Smooth muscle cell (in vitro differentiated cells): ENCODE measurements at regions not wholly inside any gene's neighbourhood (a gene's known extent, or its start where the extent isn't known, plus 50 kb on each side); places are given as distances from the start of the nearest gene placed in this dataset.

Experiments used
- DNase-seq: peaks from one replicate; lab custom pipeline; 2025; ENCODE audit not compliant: unreplicated experiment; lab: John Stamatoyannopoulos, UW
- H2AFZ ChIP-seq: fragments of 200-600 bp; sonication (generic); 2 replicates; pipeline ENCODE4 v1.6.0; 2016; ENCODE audit warnings: antibody characterized with exemption, low read depth, mild to moderate bottlenecking
- H3F3A ChIP-seq: fragments of 200-600 bp; sonication (generic); 2 replicates; pipeline ENCODE4 v1.6.0; 2017; ENCODE audit warnings: antibody characterized with exemption, low read depth
- H3K27ac ChIP-seq: fragments of 200-600 bp; sonication (generic); 2 replicates; pipeline ENCODE4 v1.5.1; 2016; ENCODE audit warnings: low read depth, mild to moderate bottlenecking
- H3K27me3 ChIP-seq: fragments of 200-600 bp; sonication (generic); 2 replicates; pipeline ENCODE4 v1.6.1; 2016; ENCODE audit warnings: low read depth, mild to moderate bottlenecking
- H3K36me3 ChIP-seq: fragments of 200-600 bp; sonication (generic); 2 replicates; pipeline ENCODE4 v1.5.1; 2016; ENCODE audit warnings: low read depth
- H3K4me1 ChIP-seq: fragments of 200-600 bp; sonication (generic); 2 replicates; pipeline ENCODE4 v1.5.1; 2016; ENCODE audit warnings: low read depth
- H3K4me2 ChIP-seq: fragments of 200-600 bp; sonication (generic); 2 replicates; pipeline ENCODE4 v1.6.0; 2016; ENCODE audit warnings: mild to moderate bottlenecking
- H3K4me3 ChIP-seq: fragments of 200-600 bp; sonication (generic); 2 replicates; pipeline ENCODE4 v1.5.1; 2016; ENCODE audit warnings: mild to moderate bottlenecking
- H3K79me2 ChIP-seq: fragments of 200-600 bp; sonication (generic); 2 replicates; pipeline ENCODE4 v1.6.0; 2016; ENCODE audit warnings: low read depth, mild to moderate bottlenecking
- H3K9ac ChIP-seq: fragments of 200-600 bp; sonication (generic); 2 replicates; pipeline ENCODE4 v1.6.0; 2016; ENCODE audit warnings: low read depth
- H3K9me3 ChIP-seq: fragments of 200-600 bp; sonication (generic); replicated peaks from 2 replicates; pipeline ENCODE4 v1.5.1; 2016; ENCODE audit warnings: low read depth
- H4K20me1 ChIP-seq: fragments of 200-600 bp; sonication (generic); 2 replicates; pipeline ENCODE4 v1.6.0; 2016; ENCODE audit warnings: low read depth
- CTCF ChIP-seq: fragments of 200-600 bp; sonication (generic); IDR thresholded peaks from 2 replicates; pipeline ENCODE4 v1.5.1; 2017; ENCODE audit warnings: borderline replicate concordance, mild to moderate bottlenecking, antibody characterized with exemption; ENCODE audit not compliant: insufficient read depth, poor library complexity, severe bottlenecking
- WGBS: methylation state at CpG from one replicate; pipeline ENCODE4 v1.1.7; 2016; ENCODE audit warnings: low lambda C conversion rate; 5-methylcytosine and 5-hydroxymethylcytosine counted together

GRCh38 chr5:123266365-123266764 lies 156.8 kb downstream of the CEP120 start:
- Histone ChIP-seq H3K9ac (no peak overlapping the region), H3K27me3 (no peaks in the 10 kb centered on the region), H3K79me2 (no peaks in the 10 kb centered on the region), H4K20me1 (no peaks in the 10 kb centered on the region), H3K27ac (no peak overlapping the region), H3K4me3 (no peak overlapping the region), H3F3A (peaks cover 8% of the 10 kb centered on the region), H3K36me3 (no peaks in the 10 kb centered on the region), H3K4me2 (no peak overlapping the region), H2AFZ (no peak overlapping the region), H3K4me1 (no peaks in the 10 kb centered on the region), H3K9me3 (no peaks in the 10 kb centered on the region)
- no peak for TF ChIP-seq CTCF
- no peak for DNase-seq

- Histone ChIP-seq H3K36me3 (no peaks in the 10 kb centered on the region), H3K4me2 (peak overlapping the region; percentile 19), H3F3A (peaks cover 14% of the 10 kb centered on the region), H3K9me3 (no peaks in the 10 kb centered on the region), H2AFZ (no peak overlapping the region), H3K27ac (no peak overlapping the region), H3K4me3 (no peak overlapping the region), H3K27me3 (no peaks in the 10 kb centered on the region), H3K79me2 (no peaks in the 10 kb centered on the region), H4K20me1 (no peaks in the 10 kb centered on the region), H3K4me1 (no peaks in the 10 kb centered on the region), H3K9ac (no peak overlapping the region)
- DNase-seq: no peak
- WGBS: 56% methylated on average over 2 of the region's 2 CpGs
- no peak for TF ChIP-seq CTCF
These were observed 157.7 kb downstream of the CEP120 start for GRCh38 chr5:123265551-123265950.

- H3K27me3 ChIP-seq: no peaks in the 10 kb centered on the region
- no peaks in the 10 kb centered on the region for H3K79me2 ChIP-seq
- 60% methylated on average over 2 of the region's 2 CpGs for WGBS
- peak overlapping the region; percentile 13 for H3K27ac ChIP-seq
- no peak for DNase-seq
- H2AFZ ChIP-seq: no peak overlapping the region
- H3K4me2 ChIP-seq: peak overlapping the region; percentile 15
- no peak overlapping the region for H3K9ac ChIP-seq
- H3K36me3 ChIP-seq: no peaks in the 10 kb centered on the region
- H3K9me3 ChIP-seq: no peaks in the 10 kb centered on the region
- H3K4me3 ChIP-seq: no peak overlapping the region
- no peak for TF ChIP-seq CTCF
- no peaks in the 10 kb centered on the region for H4K20me1 ChIP-seq
- no peaks in the 10 kb centered on the region for H3K4me1 ChIP-seq
- peaks cover 10% of the 10 kb centered on the region for H3F3A ChIP-seq
These were observed 158.8 kb downstream of the CEP120 start for GRCh38 chr5:123264394-123264793.

GRCh38 chr5:123263859-123264258 lies 159.3 kb downstream of the CEP120 start:
- Histone ChIP-seq H3K4me3 (no peak overlapping the region), H3K4me1 (no peaks in the 10 kb centered on the region), H2AFZ (no peak overlapping the region), H3K27ac (peak overlapping the region; percentile 13), H3K9ac (no peak overlapping the region), H3F3A (peaks cover 10% of the 10 kb centered on the region), H4K20me1 (no peaks in the 10 kb centered on the region), H3K9me3 (no peaks in the 10 kb centered on the region), H3K79me2 (no peaks in the 10 kb centered on the region), H3K27me3 (no peaks in the 10 kb centered on the region), H3K4me2 (peak overlapping the region; percentile 15), H3K36me3 (no peaks in the 10 kb centered on the region)
- no peak for TF ChIP-seq CTCF
- 61% methylated on average over 2 of the region's 2 CpGs for WGBS
- DNase-seq: no peak
